Dedifferentiated amniotic fluid mesenchymal stem cell (primary cell): ENCODE measurements at regions not wholly inside any gene's neighbourhood (a gene's known extent, or its start where the extent isn't known, plus 50 kb on each side); places are given as distances from the start of the nearest gene placed in this dataset.
"Not testable (repeated sequence)": the region's sequence is repeated elsewhere in the genome, so short reads cannot be mapped to it uniquely, and the experiment has no call there.

Experiments
- DNase-seq: peaks from one replicate; pipeline ENCODE4 v3.0.0-alpha.2; 2016; ENCODE audit errors: extremely low spot score

- no peak for DNase-seq
Observed at GRCh38 chr3:181533811-181534210, 177.9 kb upstream of the SOX2 start.

- no peak for DNase-seq
Observed at GRCh38 chr3:181530584-181530983, 181.1 kb upstream of the SOX2 start.

GRCh38 chr3:181521831-181522230 is 189.9 kb upstream of the SOX2 start:
- no peak for DNase-seq

GRCh38 chr3:181518222-181518621 is 193.5 kb upstream of the SOX2 start:
- DNase-seq = no peak

GRCh38 chr3:181512787-181513186 is 198.9 kb upstream of the SOX2 start:
- no peak for DNase-seq

- no peak for DNase-seq
Observed at GRCh38 chr3:181510500-181510899, 201.2 kb upstream of the SOX2 start.

GRCh38 chr3:181497358-181497757 is 214.4 kb upstream of the SOX2 start:
- no peak for DNase-seq

GRCh38 chr3:181493423-181493822 is 218.3 kb upstream of the SOX2 start:
- DNase-seq = no peak

GRCh38 chr3:181488536-181488935 is 223.2 kb upstream of the SOX2 start:
- no peak for DNase-seq

- DNase-seq = no peak
Observed at GRCh38 chr3:181487236-181487978, 224.3 kb upstream of the SOX2 start.

GRCh38 chr3:181486141-181486885 is 225.4 kb upstream of the SOX2 start:
- DNase-seq = no peak

- no peak for DNase-seq
Observed at GRCh38 chr3:181484026-181484425, 227.7 kb upstream of the SOX2 start.

GRCh38 chr3:181475146-181475545 is 236.6 kb upstream of the SOX2 start:
- not testable (repeated sequence) for DNase-seq

GRCh38 chr3:181470349-181470748 is 241.4 kb upstream of the SOX2 start:
- DNase-seq = no peak

GRCh38 chr3:181464033-181464694 is 247.6 kb upstream of the SOX2 start:
- DNase-seq = no peak

GRCh38 chr3:181461381-181461780 is 250.3 kb upstream of the SOX2 start:
- no peak for DNase-seq

GRCh38 chr3:181459516-181459915 is 252.2 kb upstream of the SOX2 start:
- DNase-seq = no peak

- DNase-seq = no peak
Observed at GRCh38 chr3:181458857-181459256, 252.9 kb upstream of the SOX2 start.

GRCh38 chr3:181457756-181458155 is 254.0 kb upstream of the SOX2 start:
- no peak for DNase-seq

GRCh38 chr3:181457190-181457589 is 254.5 kb upstream of the SOX2 start:
- no peak for DNase-seq

- DNase-seq = no peak
Observed at GRCh38 chr3:181455276-181455675, 256.4 kb upstream of the SOX2 start.

- no peak for DNase-seq
Observed at GRCh38 chr3:181454451-181455027, 257.2 kb upstream of the SOX2 start.
